K562 (cell line): ENCODE measurements at regions not wholly inside any gene's neighbourhood (a gene's known extent, or its start where the extent isn't known, plus 50 kb on each side); places are given as distances from the start of the nearest gene placed in this dataset.

Source experiments
- BRD9 ChIP-seq: fragments of 450-650 bp; IDR thresholded peaks from 2 replicates; pipeline ENCODE4 v1.6.1; 2018; ENCODE audit warnings: low read depth; ENCODE audit not compliant: partially characterized antibody
- HBP1 ChIP-seq: fragments of 450-650 bp; formaldehyde crosslinking; IDR thresholded peaks from 2 replicates; pipeline ENCODE4 v1.4.0; 2022; ENCODE audit warnings: missing genetic modification characterization
- MAZ ChIP-seq, 2 experiments: fragments of 450-650 bp in 1 of 2; sonication (generic) in 1 of 2; formaldehyde crosslinking; IDR thresholded peaks in 1 of 2; conservative IDR thresholded peaks in 1 of 2; 2 replicates each; pipeline versions ENCODE4 v1.4.0 to v1.5.0; 2020; ENCODE audit warnings: mild to moderate bottlenecking in 1 of 2, missing genetic modification reagents in 1 of 2
- TEAD4 ChIP-seq, 2 experiments: sonication (generic) in 1 of 2; formaldehyde crosslinking in 1 of 2; IDR thresholded peaks; 2 replicates each; pipeline versions ENCODE4 v1.6.1 to v1.8.0; 2012 to 2022; ENCODE audit warnings: borderline replicate concordance in 1 of 2, inconsistent platforms in 1 of 2, low read length in 1 of 2, mild to moderate bottlenecking in 1 of 2, missing genetic modification reagents in 1 of 2
- ZNF263 ChIP-seq: sonication (generic); formaldehyde crosslinking; IDR thresholded peaks from 2 replicates; pipeline ENCODE4 v1.8.0; 2022; ENCODE audit warnings: mild to moderate bottlenecking, missing genetic modification reagents, borderline replicate concordance
- TF ChIP-seq, protein P1 (sequence below): sonication (generic); formaldehyde crosslinking; IDR thresholded peaks from 2 replicates; pipeline ENCODE4 v1.8.0; 2022; ENCODE audit warnings: mild to moderate bottlenecking, missing genetic modification reagents

DNA sequence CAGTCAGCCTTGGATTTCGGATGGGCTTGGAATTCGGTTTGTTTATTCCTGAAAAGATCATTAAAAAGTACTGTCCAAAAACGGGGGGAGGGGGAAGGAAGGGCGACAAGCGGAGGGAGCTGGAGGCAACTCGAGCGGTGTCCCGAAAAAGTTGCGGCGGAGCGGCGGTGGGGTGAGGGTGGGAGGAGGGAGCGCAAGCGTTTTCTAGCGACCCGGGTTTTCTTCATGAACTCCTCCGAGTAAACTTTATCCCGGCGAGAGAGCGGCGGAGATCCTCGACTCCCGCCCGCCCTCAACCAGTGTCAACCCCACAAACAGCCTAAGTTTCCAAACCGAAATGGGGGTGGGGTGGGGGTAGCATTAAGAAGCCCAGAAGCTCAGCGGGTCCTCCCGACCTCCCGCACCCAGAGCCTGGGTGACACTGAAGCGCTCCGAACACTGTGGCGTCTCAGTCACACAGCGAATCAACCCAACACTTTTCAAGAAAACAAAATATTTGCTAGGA lies 133.0 kb upstream of the C11orf58 start (continued):
- TF ChIP-seq MAZ (CRISPR knock-in tag; conservative IDR thresholded peaks at IDR 0.05 in 1 of 2, IDR thresholded peaks at IDR 0.05 in 1 of 2) (peak in 1 of 2 experiments; percentile 14; a peak in 1 of 4 replicates), ZNF263 (CRISPR knock-in tag) (peak; percentile 68; the same call in 1 of the 2 replicates), BRD9 (peak; percentile 49), HBP1 (CRISPR knock-in tag) (no peak), TEAD4 (IDR thresholded peaks at IDR 0.05; ENCODE audit: low read length) (no peak), TEAD4 (CRISPR knock-in tag; IDR thresholded peaks at IDR 0.05; ENCODE audit: borderline replicate concordance) (no peak)
- TF ChIP-seq, protein P1, sequence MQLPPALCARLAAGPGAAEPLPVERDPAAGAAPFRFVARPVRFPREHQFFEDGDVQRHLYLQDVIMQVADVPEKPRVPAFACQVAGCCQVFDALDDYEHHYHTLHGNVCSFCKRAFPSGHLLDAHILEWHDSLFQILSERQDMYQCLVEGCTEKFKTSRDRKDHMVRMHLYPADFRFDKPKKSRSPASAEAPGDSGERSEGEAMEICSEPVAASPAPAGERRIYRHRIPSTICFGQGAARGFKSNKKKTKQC (CRISPR knock-in tag) = 0 out of 2 replicates have a peak, but pooled peaks have one; percentile 3
